ENCODE measurements at regions not wholly inside any gene's neighbourhood (a gene's known extent, or its start where the extent isn't known, plus 50 kb on each side); places are given as distances from the start of the nearest gene placed in this dataset.

GRCh38 chr7:1324028-1324900 is 91.6 kb downstream of the UNCX start:
- Mint-ChIP-seq H3K27me3 (ENCODE audit: insufficient read depth) (no peaks in the 10 kb centered on the region), H3K4me3 (no peak overlapping the region), H3K36me3 (ENCODE audit: low read depth) (no peaks in the 10 kb centered on the region), H3K27ac (no peak overlapping the region), H3K9me3 (peaks cover 6% of the 10 kb centered on the region), H3K4me1 (no peaks in the 10 kb centered on the region)
- TF ChIP-seq CTCF (conservative IDR thresholded peaks at IDR 0.05) = no peak
- Histone ChIP-seq H3K27me3 (ENCODE audit: control insufficient read depth, insufficient read depth, low read length, poor library complexity, severe bottlenecking) (no peaks in the 10 kb centered on the region), H3K36me3 (ENCODE audit: control insufficient read depth, insufficient read depth, low read length) (no peaks in the 10 kb centered on the region), H3K27ac (ENCODE audit: low read depth, low read length) (peak overlapping the region; percentile 89), H3K4me3 (ENCODE audit: low read length) (no peak overlapping the region), H3K9ac (ENCODE audit: extremely low read depth, low read length, poor library complexity, severe bottlenecking) (no peak overlapping the region), H3K4me1 (ENCODE audit: control insufficient read depth, insufficient read depth, low read length) (no peaks in the 10 kb centered on the region), H3K9me3 (ENCODE audit: control insufficient read depth, low read length) (no peaks in the 10 kb centered on the region)
- 79 to 91% methylated on average over 12 to 30 of the region's 30 CpGs for WGBS, 2 experiments (ENCODE audit: insufficient coverage in 1 of 2, insufficient read length in 1 of 2)
- no peak for DNase-seq

GRCh38 chr7:1325246-1325645 is 92.6 kb downstream of the UNCX start:
- Histone ChIP-seq H3K4me3 (ENCODE audit: low read length) (no peak overlapping the region), H3K27me3 (ENCODE audit: control insufficient read depth, insufficient read depth, low read length, poor library complexity, severe bottlenecking) (no peaks in the 10 kb centered on the region), H3K9me3 (ENCODE audit: control insufficient read depth, low read length) (no peaks in the 10 kb centered on the region), H3K4me1 (ENCODE audit: control insufficient read depth, insufficient read depth, low read length) (no peaks in the 10 kb centered on the region), H3K27ac (ENCODE audit: low read depth, low read length) (no peak overlapping the region), H3K36me3 (ENCODE audit: control insufficient read depth, insufficient read depth, low read length) (no peaks in the 10 kb centered on the region), H3K9ac (ENCODE audit: extremely low read depth, low read length, poor library complexity, severe bottlenecking) (no peak overlapping the region)
- DNase-seq = no peak
- no peaks in the 10 kb centered on the region for H3K27me3 Mint-ChIP-seq (ENCODE audit: insufficient read depth)
- 91 to 94% methylated on average over 13 to 17 of the region's 17 CpGs for WGBS, 2 experiments (ENCODE audit: insufficient coverage in 1 of 2, insufficient read length in 1 of 2)
- no peak overlapping the region for H3K4me3 Mint-ChIP-seq
- no peaks in the 10 kb centered on the region for H3K36me3 Mint-ChIP-seq (ENCODE audit: low read depth)
- peaks cover 6% of the 10 kb centered on the region for H3K9me3 Mint-ChIP-seq
- no peaks in the 10 kb centered on the region for H3K4me1 Mint-ChIP-seq
- no peak overlapping the region for H3K27ac Mint-ChIP-seq
- TF ChIP-seq CTCF (conservative IDR thresholded peaks at IDR 0.05) = no peak

GRCh38 chr7:1325646-1326510 is 93.2 kb downstream of the UNCX start:
- no peaks in the 10 kb centered on the region for H3K4me1 Mint-ChIP-seq
- Histone ChIP-seq H3K4me1 (ENCODE audit: control insufficient read depth, insufficient read depth, low read length) (no peaks in the 10 kb centered on the region), H3K36me3 (ENCODE audit: control insufficient read depth, insufficient read depth, low read length) (no peaks in the 10 kb centered on the region), H3K27ac (ENCODE audit: low read depth, low read length) (no peak overlapping the region), H3K9me3 (ENCODE audit: control insufficient read depth, low read length) (no peaks in the 10 kb centered on the region), H3K9ac (ENCODE audit: extremely low read depth, low read length, poor library complexity, severe bottlenecking) (no peak overlapping the region), H3K27me3 (ENCODE audit: control insufficient read depth, insufficient read depth, low read length, poor library complexity, severe bottlenecking) (no peaks in the 10 kb centered on the region), H3K4me3 (ENCODE audit: low read length) (no peak overlapping the region)
- no peaks in the 10 kb centered on the region for H3K27me3 Mint-ChIP-seq (ENCODE audit: insufficient read depth)
- no peaks in the 10 kb centered on the region for H3K36me3 Mint-ChIP-seq (ENCODE audit: low read depth)
- TF ChIP-seq CTCF (conservative IDR thresholded peaks at IDR 0.05) = no peak
- H3K4me3 Mint-ChIP-seq = no peak overlapping the region
- no peak overlapping the region for H3K27ac Mint-ChIP-seq
- peaks cover 6% of the 10 kb centered on the region for H3K9me3 Mint-ChIP-seq
- WGBS, 2 experiments (ENCODE audit: insufficient coverage in 1 of 2, insufficient read length in 1 of 2) = 92 to 93% methylated on average over 30 to 33 of the region's 33 CpGs
- DNase-seq = no peak

All from endodermal cell (in vitro differentiated cells).